ENCODE measurements at regions not wholly inside any gene's neighbourhood (a gene's known extent, or its start where the extent isn't known, plus 50 kb on each side); places are given as distances from the start of the nearest gene placed in this dataset.

GRCh38 chr3:117003501-117003900, 293.9 kb downstream of the TUSC7 start:
- intact Hi-C loops (cut with DNase I; ENCODE audit: low total_unique reads) = no loop called here
- no peaks in the 10 kb centered on the region for H3K4me1 ChIP-seq
- H3K4me3 ChIP-seq = no peak overlapping the region
- no peaks in the 10 kb centered on the region for H3K36me3 ChIP-seq
- TF ChIP-seq POLR2AphosphoS5 (IDR thresholded peaks at IDR 0.05) (no peak), CTCF (IDR thresholded peaks at IDR 0.05 in 8 of 11, conservative IDR thresholded peaks at IDR 0.05 in 3 of 11) (no peak), POLR2A (IDR thresholded peaks at IDR 0.05) (no peak)
- no peaks in the 10 kb centered on the region for H3K27me3 ChIP-seq (replicated peaks in 1 of 7)
- no peak for DNase-seq
- H3K27ac ChIP-seq = no peak overlapping the region
- H3K9me3 ChIP-seq = no peaks in the 10 kb centered on the region

DNA sequence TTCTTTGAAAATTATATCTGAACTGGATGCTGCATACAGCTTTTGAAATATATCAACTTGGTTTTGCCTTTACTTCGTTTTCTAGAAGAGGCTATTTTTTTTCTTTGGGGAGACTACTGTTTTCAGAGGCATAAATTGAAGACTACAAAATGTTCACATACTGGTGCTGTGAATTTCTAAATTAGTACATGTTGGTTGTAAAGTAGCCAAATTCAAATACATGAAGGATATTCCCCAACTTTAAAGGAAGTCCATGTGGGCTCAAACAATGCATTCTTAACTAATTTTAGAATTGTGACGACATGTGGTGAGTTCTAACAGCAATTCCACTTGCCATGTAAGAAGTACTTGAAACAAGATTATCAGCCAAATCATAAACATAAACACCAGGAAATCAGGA, 295.7 kb downstream of the TUSC7 start:
- intact Hi-C loops (cut with DNase I; ENCODE audit: low total_unique reads) = no loop called here
- H3K36me3 ChIP-seq = no peaks in the 10 kb centered on the region

DNA sequence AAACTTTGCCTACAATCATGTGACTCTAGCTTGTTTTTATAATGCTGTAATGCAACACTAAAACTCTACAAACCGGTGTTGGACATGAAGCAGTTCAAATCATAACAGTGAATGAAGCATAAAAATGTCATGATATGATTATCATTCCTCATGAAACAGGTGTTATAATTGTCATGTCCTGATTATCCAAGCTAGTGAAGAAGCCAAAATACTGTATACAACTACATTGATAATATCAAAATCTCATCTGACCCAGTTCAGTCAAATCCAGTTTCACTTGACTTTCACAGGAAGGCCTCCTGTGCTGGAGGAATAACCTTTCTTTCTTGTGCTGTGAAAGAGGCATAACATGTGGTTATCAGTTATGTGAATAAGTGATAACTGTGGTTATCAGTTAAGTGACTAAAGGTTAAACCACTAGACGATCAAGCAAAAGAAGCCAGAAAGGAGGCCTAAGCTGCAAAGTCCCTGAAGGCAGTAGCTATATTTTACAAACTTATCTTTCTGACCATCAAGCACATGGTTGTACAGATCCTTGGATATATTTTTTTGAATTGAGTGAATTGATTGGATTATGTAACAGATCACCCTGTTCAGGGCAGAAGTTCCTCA, 296.4 kb downstream of the TUSC7 start:
- Histone ChIP-seq H3K36me3 (no peaks in the 10 kb centered on the region), H3K27ac (no peak overlapping the region), H3K9me3 (no peaks in the 10 kb centered on the region), H3K27me3 (replicated peaks in 1 of 7) (no peaks in the 10 kb centered on the region), H3K4me3 (no peak overlapping the region), H3K4me1 (no peaks in the 10 kb centered on the region)
- WGBS, 5 donors = 73 to 82% (median 79%) methylated on average over 2 of the region's 2 CpGs
- TF ChIP-seq CTCF (IDR thresholded peaks at IDR 0.05 in 8 of 11, conservative IDR thresholded peaks at IDR 0.05 in 3 of 11) (no peak), POLR2AphosphoS5 (IDR thresholded peaks at IDR 0.05) (no peak)
- intact Hi-C loops (cut with DNase I; ENCODE audit: low total_unique reads) = no loop called here
- DNase-seq = no peak

More for the DNA sequence above, 295.7 kb downstream of the TUSC7 start:
- H3K9me3 ChIP-seq = no peaks in the 10 kb centered on the region
- H3K4me1 ChIP-seq = no peaks in the 10 kb centered on the region
- H3K27me3 ChIP-seq (replicated peaks in 1 of 7) = no peaks in the 10 kb centered on the region
- no peak overlapping the region for H3K27ac ChIP-seq
- TF ChIP-seq POLR2A (IDR thresholded peaks at IDR 0.05) = no peak
- no peak for TF ChIP-seq CTCF (IDR thresholded peaks at IDR 0.05 in 8 of 11, conservative IDR thresholded peaks at IDR 0.05 in 3 of 11)
- TF ChIP-seq POLR2AphosphoS5 (IDR thresholded peaks at IDR 0.05) = no peak
- WGBS, 5 donors = 40 to 73% (median 64%) methylated on average over 2 of the region's 2 CpGs
- DNase-seq = no peak
- no peak overlapping the region for H3K4me3 ChIP-seq

GRCh38 chr3:117010318-117010717, 300.7 kb downstream of the TUSC7 start:
- intact Hi-C loops (cut with DNase I; ENCODE audit: low total_unique reads) = no loop called here
- Histone ChIP-seq H3K4me1 (peaks cover 0 to 3% (median 0%) of the 10 kb centered on the region in 6 donors), H3K27ac (no peak overlapping the region), H3K27me3 (replicated peaks in 1 of 7) (no peaks in the 10 kb centered on the region), H3K36me3 (no peaks in the 10 kb centered on the region), H3K9me3 (no peaks in the 10 kb centered on the region), H3K4me3 (no peak overlapping the region)
- no peak for DNase-seq
- 57 to 89% (median 68%) methylated on average over 1 of the region's 1 CpG for WGBS, 5 donors
- TF ChIP-seq POLR2AphosphoS5 (IDR thresholded peaks at IDR 0.05) = no peak
- TF ChIP-seq CTCF (IDR thresholded peaks at IDR 0.05 in 8 of 11, conservative IDR thresholded peaks at IDR 0.05 in 3 of 11) = no peak
- TF ChIP-seq POLR2A (IDR thresholded peaks at IDR 0.05) = no peak

Data from spleen (tissue), 11 donors.